SK-N-SH (cell line): ENCODE measurements at regions not wholly inside any gene's neighbourhood (a gene's known extent, or its start where the extent isn't known, plus 50 kb on each side); places are given as distances from the start of the nearest gene placed in this dataset.
"Not testable (repeated sequence)": the region's sequence is repeated elsewhere in the genome, so short reads cannot be mapped to it uniquely, and the experiment has no call there.

Experiments used
- CTCF ChIA-PET: fragments of 300-600, 350-600 bp; formaldehyde crosslinking; extraction: SDS; loops from one replicate; lab custom pipeline; 2021; lab: Yijun Ruan, JAX
- POLR2A ChIA-PET: fragments of 350-600 bp; sonication (Branson Sonifier 250); formaldehyde crosslinking; extraction: SDS; loops from one replicate; lab custom pipeline; 2020; ENCODE audit warnings: antibody characterized with exemption, inconsistent platforms; lab: Yijun Ruan, JAX
- DNase-seq: peaks from one replicate; pipeline ENCODE4 v3.0.0; 2012
- H2AFZ ChIP-seq: fragments of 200-600 bp; sonication (generic); 2 replicates; pipeline ENCODE4 v1.8.1; 2016; ENCODE audit warnings: antibody characterized with exemption, mild to moderate bottlenecking, low read depth
- H3F3A ChIP-seq: fragments of 200-600 bp; sonication (generic); replicated peaks from 2 replicates; pipeline ENCODE3; 2016; ENCODE audit warnings: antibody characterized with exemption, mild to moderate bottlenecking; ENCODE audit not compliant: insufficient read depth
- H3K27ac ChIP-seq, 2 experiments: fragments of 200-500 bp in 1 of 2; fragments of 200-600 bp in 1 of 2; sonication (Bioruptor generic) in 1 of 2; sonication (generic), shearing (Covaris generic) in 1 of 2; 2 replicates each; pipeline versions ENCODE4 v1.5.1 to v1.6.1; 2014 to 2016; ENCODE audit warnings: low read depth in 2 of 2, inconsistent platforms in 1 of 2, low read length in 1 of 2, mild to moderate bottlenecking in 1 of 2, mixed read lengths in 1 of 2
- H3K27me3 ChIP-seq: fragments of 200-600 bp; sonication (generic), shearing (Covaris generic); 2 replicates; pipeline ENCODE4 v1.6.1; 2016; ENCODE audit warnings: mixed run types; ENCODE audit not compliant: insufficient read depth
- H3K36me3 ChIP-seq, 2 experiments: fragments of 200-500 bp in 1 of 2; fragments of 200-600 bp in 1 of 2; sonication (Bioruptor generic) in 1 of 2; sonication (generic) in 1 of 2; replicated peaks in 1 of 2; 2 replicates each; pipeline versions ENCODE3 to v1.5.1; 2014 to 2016; ENCODE audit warnings: low read length in 1 of 2, mild to moderate bottlenecking in 1 of 2; ENCODE audit not compliant: insufficient read depth in 2 of 2, control insufficient read depth in 1 of 2
- H3K4me1 ChIP-seq, 2 experiments: fragments of 200-500 bp in 1 of 2; fragments of 200-600 bp in 1 of 2; sonication (Bioruptor generic) in 1 of 2; sonication (generic), shearing (Covaris generic) in 1 of 2; 2 replicates each; pipeline versions ENCODE4 v1.5.1 to v1.6.1; 2014 to 2016; ENCODE audit warnings: low read depth in 1 of 2, low read length in 1 of 2, mixed run types in 1 of 2; ENCODE audit not compliant: insufficient read depth in 2 of 2, control insufficient read depth in 1 of 2
- H3K4me2 ChIP-seq: fragments of 200-600 bp; sonication (generic), shearing (Covaris generic); 2 replicates; pipeline ENCODE4 v1.6.1; 2017; ENCODE audit warnings: mixed run types
- H3K4me3 ChIP-seq, 2 experiments: fragments of 200-500 bp in 1 of 2; fragments of 200-600 bp in 1 of 2; sonication (Bioruptor generic) in 1 of 2; sonication (generic), shearing (Covaris generic) in 1 of 2; 2 replicates each; pipeline versions ENCODE4 v1.5.1 to v1.8.1; 2014 to 2016; ENCODE audit warnings: low read depth in 2 of 2, inconsistent platforms in 1 of 2, low read length in 1 of 2, mild to moderate bottlenecking in 1 of 2, mixed read lengths in 1 of 2, moderate library complexity in 1 of 2
- H3K79me2 ChIP-seq: fragments of 200-600 bp; sonication (generic); 2 replicates; pipeline ENCODE4 v1.8.1; 2017; ENCODE audit warnings: mild to moderate bottlenecking; ENCODE audit not compliant: insufficient read depth
- H3K9ac ChIP-seq: fragments of 200-600 bp; sonication (generic); 2 replicates; pipeline ENCODE4 v1.6.1; 2017; ENCODE audit warnings: mixed run types
- H3K9me2 ChIP-seq: fragments of 200-600 bp; sonication (generic); 2 replicates; pipeline ENCODE4 v1.6.1; 2017; ENCODE audit warnings: mixed run types
- H3K9me3 ChIP-seq: fragments of 200-600 bp; sonication (generic); 2 replicates; pipeline ENCODE4 v1.6.1; 2017; ENCODE audit warnings: mixed run types, mild to moderate bottlenecking, moderate library complexity
- H4K20me1 ChIP-seq: fragments of 200-600 bp; sonication (generic); 2 replicates; pipeline ENCODE4 v1.6.1; 2017; ENCODE audit warnings: mild to moderate bottlenecking, mixed run types; ENCODE audit not compliant: insufficient read depth
- CHD2 ChIP-seq: fragments of 150-350 bp; IDR thresholded peaks from 2 replicates; pipeline ENCODE4 v1.6.1; 2018; ENCODE audit warnings: low read length; ENCODE audit not compliant: partially characterized antibody
- CTCF ChIP-seq: fragments of 200-600 bp; sonication (generic); IDR thresholded peaks from 2 replicates; pipeline ENCODE4 v1.6.1; 2017; ENCODE audit warnings: antibody characterized with exemption, mild to moderate bottlenecking, moderate library complexity
- ELF1 ChIP-seq: IDR thresholded peaks from 2 replicates; pipeline ENCODE4 v1.4.0; 2012
- FOSL2 ChIP-seq: IDR thresholded peaks from 2 replicates; pipeline ENCODE4 v1.4.0; 2012; ENCODE audit warnings: low read depth, mild to moderate bottlenecking, moderate library complexity, borderline replicate concordance
- FOXJ3 ChIP-seq: sonication (generic); formaldehyde crosslinking; IDR thresholded peaks from 2 replicates; pipeline ENCODE4 v1.5.1; 2020; ENCODE audit warnings: mild to moderate bottlenecking, missing genetic modification reagents
- GATA2 ChIP-seq: sonication (generic); formaldehyde crosslinking; IDR thresholded peaks from 2 replicates; pipeline ENCODE4 v1.5.0; 2020; ENCODE audit warnings: mild to moderate bottlenecking, missing genetic modification reagents
- MAX ChIP-seq: IDR thresholded peaks from 2 replicates; pipeline ENCODE4 v1.4.0; 2012; ENCODE audit warnings: low read depth
- MEF2A ChIP-seq: IDR thresholded peaks from 2 replicates; pipeline ENCODE4 v1.4.0; 2012; ENCODE audit warnings: low read depth, borderline replicate concordance
- NFIC ChIP-seq: IDR thresholded peaks from 2 replicates; pipeline ENCODE4 v1.4.0; 2012; ENCODE audit warnings: borderline replicate concordance
- NRF1 ChIP-seq: IDR thresholded peaks from 2 replicates; pipeline ENCODE4 v1.6.1; 2012; ENCODE audit warnings: low read depth, mild to moderate bottlenecking, low read length
- RAD21 ChIP-seq: IDR thresholded peaks from 2 replicates; pipeline ENCODE4 v1.6.1; 2012; ENCODE audit warnings: mild to moderate bottlenecking, low read length
- RFX5 ChIP-seq: IDR thresholded peaks from 2 replicates; pipeline ENCODE4 v1.6.1; 2012; ENCODE audit warnings: mild to moderate bottlenecking, improper control_type of control experiment, low read length
- RXRA ChIP-seq: IDR thresholded peaks from 2 replicates; pipeline ENCODE4 v1.4.0; 2012; ENCODE audit warnings: low read depth, mild to moderate bottlenecking, borderline replicate concordance
- SIN3A ChIP-seq: IDR thresholded peaks from 2 replicates; pipeline ENCODE4 v1.6.1; 2012; ENCODE audit warnings: low read depth, mild to moderate bottlenecking, low read length, moderate library complexity, borderline replicate concordance
- TCF12 ChIP-seq: IDR thresholded peaks from 2 replicates; pipeline ENCODE4 v1.4.0; 2012
- USF2 ChIP-seq: fragments of 150-350 bp; IDR thresholded peaks from 2 replicates; pipeline ENCODE4 v1.6.1; 2017; ENCODE audit warnings: antibody characterized with exemption, low read length, low read depth, borderline replicate concordance
- YY1 ChIP-seq: IDR thresholded peaks from 2 replicates; pipeline ENCODE4 v1.4.0; 2012; ENCODE audit warnings: low read depth, mild to moderate bottlenecking
- ZBTB33 ChIP-seq: IDR thresholded peaks from 2 replicates; pipeline ENCODE4 v1.4.0; 2012; ENCODE audit warnings: low read depth, borderline replicate concordance
- WGBS: methylation state at CpG from one replicate; pipeline ENCODE4 v1.1.6; 2017; ENCODE audit warnings: low lambda C conversion rate; 5-methylcytosine and 5-hydroxymethylcytosine counted together

GRCh38 chr3:139187648-139188047, 143.0 kb upstream of the PRR23C start:
- Histone ChIP-seq H3K4me3 (no peak overlapping the region), H3K27me3 (no peaks in the 10 kb centered on the region), H3K36me3 (no peaks in the 10 kb centered on the region), H3K9ac (no peak overlapping the region), H3K9me3 (no peaks in the 10 kb centered on the region), H4K20me1 (no peaks in the 10 kb centered on the region), H3K9me2 (no peaks in the 10 kb centered on the region), H3K79me2 (no peaks in the 10 kb centered on the region), H2AFZ (no peak overlapping the region), H3K4me1 (no peaks in the 10 kb centered on the region), H3K27ac (no peak overlapping the region), H3F3A (no peaks in the 10 kb centered on the region), H3K4me2 (no peak overlapping the region)
- 42% methylated on average over 4 of the region's 4 CpGs for WGBS
- TF ChIP-seq TCF12, result no peak
- TF ChIP-seq ZBTB33, result no peak
- no peak for TF ChIP-seq SIN3A
- no peak for TF ChIP-seq FOSL2
- TF ChIP-seq GATA2 (CRISPR knock-in tag), result no peak
- TF ChIP-seq NRF1, result no peak
- CTCF ChIA-PET, result interaction anchor here (0.6 to 1.7 kb wide), 5 partner anchors 45 to 251 kb away, joined by 3 to 5 read pairs (median 3); no protein-coding TSS in a partner anchor
- DNase-seq, result no peak
- POLR2A ChIA-PET, result no interaction called here

- Histone ChIP-seq H3K9me2 (no peaks in the 10 kb centered on the region), H3K4me3 (no peak overlapping the region), H3F3A (no peaks in the 10 kb centered on the region), H3K9me3 (no peaks in the 10 kb centered on the region), H4K20me1 (no peaks in the 10 kb centered on the region), H3K4me1 (no peaks in the 10 kb centered on the region), H3K27ac (no peak overlapping the region), H2AFZ (no peak overlapping the region), H3K27me3 (no peaks in the 10 kb centered on the region), H3K4me2 (no peak overlapping the region), H3K79me2 (no peaks in the 10 kb centered on the region), H3K9ac (no peak overlapping the region), H3K36me3 (no peaks in the 10 kb centered on the region)
- ChIA-PET CTCF (interaction anchor here (1.2 kb wide), 1 partner anchor 139 kb away, joined by 4 read pairs; no protein-coding TSS in a partner anchor), POLR2A (no interaction called here)
- TF ChIP-seq RFX5, result no peak
- TF ChIP-seq USF2, result no peak
- TF ChIP-seq SIN3A, result no peak
- TF ChIP-seq MEF2A, result no peak
- no peak for TF ChIP-seq RAD21
- no peak for TF ChIP-seq RXRA
- no peak for TF ChIP-seq MAX
- TF ChIP-seq ELF1, result no peak
- no peak for TF ChIP-seq CHD2
- TF ChIP-seq ZBTB33, result no peak
- no peak for TF ChIP-seq NFIC
- no peak for TF ChIP-seq YY1
- no peak for TF ChIP-seq FOXJ3 (CRISPR knock-in tag)
- TF ChIP-seq CTCF, result no peak
- no peak for DNase-seq
- WGBS, result 87% methylated on average over 3 of the region's 5 CpGs
These were observed 145.3 kb upstream of the PRR23C start for GRCh38 chr3:139189943-139190342.

- H3K27ac ChIP-seq, H3K9ac ChIP-seq, H3F3A ChIP-seq, CTCF ChIA-PET, H3K27me3 ChIP-seq, H3K4me2 ChIP-seq, H3K4me1 ChIP-seq, H3K79me2 ChIP-seq, DNase-seq, H4K20me1 ChIP-seq, H3K4me3 ChIP-seq, H3K36me3 ChIP-seq, POLR2A ChIA-PET, H3K9me3 ChIP-seq, H3K9me2 ChIP-seq, H2AFZ ChIP-seq: not testable (repeated sequence)
- WGBS, result 8% methylated on average over 3 of the region's 5 CpGs
These were observed 149.4 kb upstream of the MRPS22 start for GRCh38 chr3:139194421-139194820.
